ENCODE measurements at regions not wholly inside any gene's neighbourhood (a gene's known extent, or its start where the extent isn't known, plus 50 kb on each side); places are given as distances from the start of the nearest gene placed in this dataset.

DNA sequence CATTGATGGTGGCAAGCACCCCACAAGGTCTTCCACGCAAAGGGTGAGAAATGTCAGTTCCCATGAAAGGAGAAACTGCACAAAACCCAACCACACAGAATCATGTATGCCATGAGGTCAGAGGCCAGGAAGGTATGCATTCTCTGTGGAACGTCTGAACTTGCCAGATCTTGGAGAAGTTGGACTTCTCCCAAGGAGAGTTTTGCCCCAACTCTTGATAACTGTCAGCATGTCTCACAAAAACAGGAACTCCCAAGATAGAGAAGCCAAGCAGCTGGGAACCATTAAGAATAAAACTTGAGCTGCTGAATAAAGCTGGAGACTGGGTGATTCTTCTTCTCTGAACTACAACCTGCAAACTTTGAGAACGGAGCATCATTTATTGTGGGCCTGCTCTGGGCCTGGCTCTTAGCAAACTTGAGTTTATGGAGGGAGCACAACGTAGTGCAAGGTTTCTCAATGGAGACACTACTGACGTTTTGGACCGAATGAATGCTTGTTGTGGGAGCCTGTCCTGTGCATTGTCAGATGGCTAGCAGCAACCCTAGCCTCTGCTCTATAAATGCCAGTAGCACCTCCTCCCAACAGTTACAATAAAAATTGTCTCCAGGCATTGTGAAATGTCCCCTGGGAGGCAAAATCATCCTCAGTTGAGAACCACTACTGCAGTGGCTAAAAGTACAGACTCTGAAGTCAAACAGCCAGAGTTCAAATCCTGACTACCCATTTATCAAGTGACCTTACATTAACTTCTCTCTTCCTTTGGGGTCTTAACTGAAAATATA lies 193.5 kb downstream of the ACTL7B start:
- no peak overlapping the region for H3K4me3 ChIP-seq (ENCODE audit: low read depth, low read length)
- no peaks in the 10 kb centered on the region for H3K27me3 ChIP-seq (ENCODE audit: control insufficient read depth, insufficient read depth, low read length)
- no peaks in the 10 kb centered on the region for H3K4me1 ChIP-seq (ENCODE audit: control insufficient read depth, insufficient read depth, low read length)
- H3K36me3 ChIP-seq (ENCODE audit: control insufficient read depth, insufficient read depth, low read length) = no peaks in the 10 kb centered on the region
- no peak overlapping the region for H3K9ac ChIP-seq (ENCODE audit: low read depth, low read length)
- peaks cover 9% of the 10 kb centered on the region for H3K9me3 ChIP-seq (ENCODE audit: control insufficient read depth, insufficient read depth, low read length)

DNA sequence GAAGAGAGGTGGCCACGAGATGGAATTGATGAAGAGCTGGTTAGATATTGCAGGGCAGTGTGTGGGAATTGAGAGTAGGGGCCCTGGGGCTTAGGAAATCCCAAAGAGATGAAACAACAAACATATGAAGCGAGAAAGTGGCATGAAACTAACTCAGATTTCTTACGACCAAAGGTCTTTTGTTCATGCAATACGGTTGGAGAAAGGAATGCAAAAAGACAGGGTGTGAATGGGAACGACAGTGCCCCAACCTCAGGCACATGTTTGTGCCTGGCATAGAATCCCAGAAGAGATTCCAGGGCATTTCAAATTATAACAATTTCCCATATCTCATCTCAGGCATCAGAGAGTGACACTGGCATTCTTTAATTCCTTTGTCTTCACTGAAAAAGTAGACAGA lies 199.2 kb downstream of the ACTL7B start:
- no peaks in the 10 kb centered on the region for H3K27me3 ChIP-seq (ENCODE audit: control insufficient read depth, insufficient read depth, low read length)
- H3K9me3 ChIP-seq (ENCODE audit: control insufficient read depth, insufficient read depth, low read length) = peaks cover 9% of the 10 kb centered on the region
- H3K4me1 ChIP-seq (ENCODE audit: control insufficient read depth, insufficient read depth, low read length) = no peaks in the 10 kb centered on the region
- no peaks in the 10 kb centered on the region for H3K36me3 ChIP-seq (ENCODE audit: control insufficient read depth, insufficient read depth, low read length)
- no peak overlapping the region for H3K9ac ChIP-seq (ENCODE audit: low read depth, low read length)
- H3K4me3 ChIP-seq (ENCODE audit: low read depth, low read length) = no peak overlapping the region

DNA sequence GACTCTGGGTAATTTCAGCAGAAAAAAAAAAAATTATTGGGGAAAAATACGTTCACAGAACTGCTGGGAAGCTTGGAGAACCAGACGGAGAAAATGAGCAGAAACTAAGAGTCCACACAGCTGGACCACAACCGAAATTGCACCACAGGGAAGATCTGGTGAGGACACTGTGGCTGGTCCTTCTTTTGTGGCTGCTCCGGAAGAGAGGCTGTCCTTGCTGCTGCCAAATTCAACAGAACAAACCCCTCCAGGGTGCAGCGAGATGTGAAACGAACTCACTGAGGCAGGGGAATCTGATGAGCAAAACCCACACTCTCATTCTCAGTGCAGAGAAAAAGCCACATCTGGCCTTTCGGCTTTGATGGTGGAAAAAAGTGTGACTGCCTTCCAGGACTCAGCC lies 200.0 kb downstream of the ACTL7B start:
- no peaks in the 10 kb centered on the region for H3K27me3 ChIP-seq (ENCODE audit: control insufficient read depth, insufficient read depth, low read length)
- no peak overlapping the region for H3K4me3 ChIP-seq (ENCODE audit: low read depth, low read length)
- no peak overlapping the region for H3K9ac ChIP-seq (ENCODE audit: low read depth, low read length)
- no peaks in the 10 kb centered on the region for H3K36me3 ChIP-seq (ENCODE audit: control insufficient read depth, insufficient read depth, low read length)
- H3K9me3 ChIP-seq (ENCODE audit: control insufficient read depth, insufficient read depth, low read length) = peaks cover 9% of the 10 kb centered on the region
- no peaks in the 10 kb centered on the region for H3K4me1 ChIP-seq (ENCODE audit: control insufficient read depth, insufficient read depth, low read length)

DNA sequence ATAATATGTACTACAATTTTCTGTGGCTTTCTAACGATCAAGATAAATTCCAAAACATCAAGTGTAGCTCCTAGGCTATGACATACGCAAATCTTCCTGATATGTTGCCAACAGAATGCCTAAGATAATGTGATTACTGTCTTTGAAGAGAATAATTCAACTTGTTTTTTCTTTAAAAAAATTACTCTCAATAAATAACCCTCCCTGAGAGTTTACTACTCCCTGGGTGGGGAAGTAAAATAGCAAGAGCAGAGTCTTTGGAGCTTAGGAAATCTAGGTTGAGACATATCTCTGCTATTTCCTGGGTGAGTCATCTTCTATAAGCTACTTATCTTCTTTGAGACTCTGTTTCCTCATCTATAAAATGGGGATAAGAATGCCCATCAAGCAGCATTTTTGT lies 201.2 kb downstream of the ACTL7B start:
- no peaks in the 10 kb centered on the region for H3K27me3 ChIP-seq (ENCODE audit: control insufficient read depth, insufficient read depth, low read length)
- H3K9me3 ChIP-seq (ENCODE audit: control insufficient read depth, insufficient read depth, low read length) = peaks cover 8% of the 10 kb centered on the region
- no peak overlapping the region for H3K4me3 ChIP-seq (ENCODE audit: low read depth, low read length)
- no peaks in the 10 kb centered on the region for H3K4me1 ChIP-seq (ENCODE audit: control insufficient read depth, insufficient read depth, low read length)
- H3K36me3 ChIP-seq (ENCODE audit: control insufficient read depth, insufficient read depth, low read length) = no peaks in the 10 kb centered on the region
- no peak overlapping the region for H3K9ac ChIP-seq (ENCODE audit: low read depth, low read length)

DNA sequence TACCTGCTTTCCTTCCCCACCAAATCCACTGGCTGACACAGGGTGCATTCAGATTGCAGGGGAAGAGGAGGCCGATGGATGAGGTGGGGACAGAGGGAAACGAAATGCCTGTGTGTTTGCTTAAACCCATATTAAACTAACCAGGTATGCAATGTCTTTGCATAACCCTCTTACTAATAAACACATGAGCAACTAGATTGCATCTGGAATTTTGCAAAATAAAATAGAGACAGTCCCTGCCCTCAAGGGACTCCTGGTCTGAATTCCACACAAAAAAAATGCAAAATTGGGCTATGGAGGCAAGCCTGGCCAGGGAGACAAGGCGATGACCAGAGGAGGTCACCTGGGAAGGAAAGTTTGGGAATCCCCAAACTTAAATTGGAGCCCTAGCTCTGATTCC lies 202.9 kb downstream of the ACTL7B start:
- H3K4me1 ChIP-seq (ENCODE audit: control insufficient read depth, insufficient read depth, low read length) = no peaks in the 10 kb centered on the region
- H3K9ac ChIP-seq (ENCODE audit: low read depth, low read length) = no peak overlapping the region

DNA sequence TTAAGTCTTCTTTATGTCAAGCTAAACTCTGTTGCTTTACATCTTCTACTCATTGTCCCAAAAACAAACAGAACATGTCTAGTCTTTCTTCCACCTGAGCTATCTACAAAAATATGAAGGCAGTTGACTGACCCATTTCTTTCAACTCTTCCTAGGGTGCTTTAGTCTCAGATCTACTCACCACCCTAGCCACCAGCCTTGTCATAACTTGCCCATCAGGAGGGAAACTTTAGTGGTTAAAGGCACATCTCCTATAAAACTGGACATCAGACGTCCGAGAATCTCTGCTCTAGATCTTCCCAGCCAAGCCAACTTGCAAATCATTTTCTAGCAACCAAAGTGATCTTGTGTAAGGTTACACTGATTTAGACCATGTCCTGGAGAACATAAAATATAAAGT lies 205.0 kb downstream of the ACTL7B start:
- H3K4me3 ChIP-seq (ENCODE audit: low read depth, low read length) = no peak overlapping the region
- no peak overlapping the region for H3K9ac ChIP-seq (ENCODE audit: low read depth, low read length)
- no peaks in the 10 kb centered on the region for H3K36me3 ChIP-seq (ENCODE audit: control insufficient read depth, insufficient read depth, low read length)
- H3K4me1 ChIP-seq (ENCODE audit: control insufficient read depth, insufficient read depth, low read length) = no peaks in the 10 kb centered on the region
- H3K9me3 ChIP-seq (ENCODE audit: control insufficient read depth, insufficient read depth, low read length) = no peaks in the 10 kb centered on the region
- no peaks in the 10 kb centered on the region for H3K27me3 ChIP-seq (ENCODE audit: control insufficient read depth, insufficient read depth, low read length)

More for the DNA sequence above, 202.9 kb downstream of the ACTL7B start:
- H3K27me3 ChIP-seq (ENCODE audit: control insufficient read depth, insufficient read depth, low read length) = no peaks in the 10 kb centered on the region
- H3K36me3 ChIP-seq (ENCODE audit: control insufficient read depth, insufficient read depth, low read length) = no peaks in the 10 kb centered on the region
- no peaks in the 10 kb centered on the region for H3K9me3 ChIP-seq (ENCODE audit: control insufficient read depth, insufficient read depth, low read length)
- no peak overlapping the region for H3K4me3 ChIP-seq (ENCODE audit: low read depth, low read length)

DNA sequence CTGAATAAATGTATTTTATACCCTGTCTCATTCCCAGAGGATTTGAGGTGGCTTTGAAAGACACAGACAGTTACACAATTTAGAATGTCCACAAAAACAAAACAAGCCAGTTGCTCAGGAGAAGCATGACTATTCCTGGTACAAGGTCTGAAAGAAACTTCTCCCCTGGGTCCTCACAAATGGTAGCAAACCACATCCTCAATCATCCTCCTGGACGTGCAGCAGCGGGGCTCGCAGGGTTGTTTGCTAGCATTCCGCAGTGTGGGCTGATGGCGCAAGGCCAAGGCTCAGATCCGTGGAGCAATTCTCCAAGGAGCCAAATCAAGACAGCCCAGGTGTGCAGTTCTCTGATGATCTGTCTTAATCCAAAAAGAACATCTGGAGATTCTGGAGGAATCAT lies 210.3 kb downstream of the ACTL7B start:
- Histone ChIP-seq H3K4me3 (ENCODE audit: low read depth, low read length) (no peak overlapping the region), H3K9ac (ENCODE audit: low read depth, low read length) (no peak overlapping the region), H3K9me3 (ENCODE audit: control insufficient read depth, insufficient read depth, low read length) (no peaks in the 10 kb centered on the region), H3K4me1 (ENCODE audit: control insufficient read depth, insufficient read depth, low read length) (no peaks in the 10 kb centered on the region), H3K36me3 (ENCODE audit: control insufficient read depth, insufficient read depth, low read length) (no peaks in the 10 kb centered on the region), H3K27me3 (ENCODE audit: control insufficient read depth, insufficient read depth, low read length) (no peaks in the 10 kb centered on the region)

DNA sequence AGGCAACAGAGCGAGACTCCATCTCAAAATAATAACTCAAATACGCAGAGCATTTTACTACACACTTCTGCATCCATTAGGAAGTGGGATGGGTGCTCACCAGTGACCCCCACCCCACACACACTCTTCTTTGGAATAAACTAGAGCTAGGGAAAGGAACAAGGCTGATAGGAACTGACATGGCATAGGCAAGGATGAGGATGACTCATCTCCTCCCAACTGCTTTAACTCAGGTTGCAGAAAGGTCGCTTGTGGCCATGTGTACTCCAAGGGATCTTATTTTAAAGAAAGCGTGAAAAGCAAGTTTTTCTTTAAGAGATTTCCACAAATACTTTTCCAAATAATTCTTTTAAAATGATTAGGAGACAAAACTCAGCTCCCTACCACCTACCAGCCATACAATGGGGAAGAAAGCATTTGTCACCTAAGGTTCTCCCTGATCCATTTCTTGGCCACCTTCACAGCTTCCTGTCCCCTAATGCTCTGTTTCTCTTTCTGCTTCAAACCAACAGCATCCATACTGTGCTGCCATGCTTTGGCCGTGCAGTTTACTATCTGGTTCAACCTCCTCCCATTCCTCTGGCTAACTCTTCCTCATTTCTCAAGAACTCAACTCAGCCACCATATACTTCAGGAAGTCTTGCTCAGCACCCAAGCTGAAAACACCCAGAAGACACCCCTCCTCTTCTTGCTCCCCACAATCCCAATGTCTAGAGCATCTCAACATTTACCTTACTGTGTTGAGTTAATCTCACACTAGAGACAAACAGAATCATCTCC lies 211.9 kb downstream of the ACTL7B start:
- no peak overlapping the region for H3K9ac ChIP-seq (ENCODE audit: low read depth, low read length)
- no peaks in the 10 kb centered on the region for H3K36me3 ChIP-seq (ENCODE audit: control insufficient read depth, insufficient read depth, low read length)

DNA sequence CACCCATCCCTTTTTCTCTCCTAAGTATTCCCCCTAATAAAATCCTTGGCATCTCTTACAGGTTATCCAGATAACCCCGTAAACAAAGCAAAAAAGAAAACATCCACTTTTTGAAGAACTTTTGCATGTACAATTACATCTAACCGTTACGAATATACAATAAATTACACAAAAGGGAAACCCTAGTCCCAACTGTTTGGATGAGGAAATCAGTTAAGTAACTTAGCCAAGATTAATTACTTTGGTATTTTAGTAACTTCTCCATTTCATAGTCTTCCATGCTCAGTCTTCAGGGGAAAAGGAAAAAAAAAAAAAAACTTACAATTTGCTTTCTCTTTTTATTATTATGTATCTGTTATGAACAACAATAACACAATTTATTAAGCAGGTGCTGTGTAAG lies 212.9 kb downstream of the ACTL7B start:
- H3K4me1 ChIP-seq (ENCODE audit: control insufficient read depth, insufficient read depth, low read length) = no peaks in the 10 kb centered on the region
- H3K27me3 ChIP-seq (ENCODE audit: control insufficient read depth, insufficient read depth, low read length) = no peaks in the 10 kb centered on the region
- no peaks in the 10 kb centered on the region for H3K9me3 ChIP-seq (ENCODE audit: control insufficient read depth, insufficient read depth, low read length)
- H3K36me3 ChIP-seq (ENCODE audit: control insufficient read depth, insufficient read depth, low read length) = no peaks in the 10 kb centered on the region
- H3K9ac ChIP-seq (ENCODE audit: low read depth, low read length) = no peak overlapping the region
- H3K4me3 ChIP-seq (ENCODE audit: low read depth, low read length) = no peak overlapping the region

More for the DNA sequence above, 211.9 kb downstream of the ACTL7B start:
- no peaks in the 10 kb centered on the region for H3K9me3 ChIP-seq (ENCODE audit: control insufficient read depth, insufficient read depth, low read length)
- H3K4me1 ChIP-seq (ENCODE audit: control insufficient read depth, insufficient read depth, low read length) = no peaks in the 10 kb centered on the region
- H3K27me3 ChIP-seq (ENCODE audit: control insufficient read depth, insufficient read depth, low read length) = no peaks in the 10 kb centered on the region
- H3K4me3 ChIP-seq (ENCODE audit: low read depth, low read length) = no peak overlapping the region

DNA sequence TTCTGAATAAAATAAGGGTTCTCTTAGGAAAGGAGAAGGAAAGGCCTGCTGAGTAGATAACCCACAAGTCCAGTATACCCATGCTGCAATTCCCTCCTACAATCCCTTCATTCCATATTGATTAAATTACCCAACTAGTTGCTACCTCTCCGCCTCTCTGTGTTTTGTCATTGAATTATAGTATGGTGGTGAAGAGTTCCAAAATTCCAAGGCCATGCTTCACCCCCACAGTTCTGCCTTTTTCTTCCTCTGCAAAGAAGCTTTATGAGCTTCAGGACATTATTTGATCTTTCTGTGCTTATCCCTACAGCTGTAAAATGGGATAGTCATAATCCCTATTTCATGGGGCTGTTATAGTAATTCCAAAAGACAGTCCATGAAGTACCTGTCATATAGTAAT lies 215.6 kb downstream of the ACTL7B start:
- Histone ChIP-seq H3K27me3 (ENCODE audit: control insufficient read depth, insufficient read depth, low read length) (no peaks in the 10 kb centered on the region), H3K4me1 (ENCODE audit: control insufficient read depth, insufficient read depth, low read length) (peaks cover 5% of the 10 kb centered on the region), H3K9me3 (ENCODE audit: control insufficient read depth, insufficient read depth, low read length) (no peaks in the 10 kb centered on the region), H3K36me3 (ENCODE audit: control insufficient read depth, insufficient read depth, low read length) (no peaks in the 10 kb centered on the region), H3K9ac (ENCODE audit: low read depth, low read length) (no peak overlapping the region), H3K4me3 (ENCODE audit: low read depth, low read length) (no peak overlapping the region)

DNA sequence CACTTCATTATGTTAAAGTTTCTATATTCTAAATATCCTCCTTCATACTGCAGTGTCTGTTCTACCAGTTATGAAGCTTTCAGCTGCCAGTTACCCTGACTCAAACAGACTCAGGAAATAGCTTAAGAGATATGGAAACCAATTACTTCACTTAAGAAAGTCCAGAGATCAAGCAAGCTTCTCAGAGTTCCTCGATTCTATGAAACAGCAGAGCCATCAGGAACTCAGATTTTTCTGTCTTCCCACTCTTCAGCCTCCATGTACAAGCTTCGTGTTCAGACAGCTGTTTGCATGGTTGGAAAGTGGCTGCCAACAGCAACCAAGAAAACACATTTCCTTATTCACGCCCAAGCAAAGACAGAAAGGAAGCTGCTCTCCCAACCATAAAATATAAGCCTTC lies 216.1 kb downstream of the ACTL7B start:
- Histone ChIP-seq H3K36me3 (ENCODE audit: control insufficient read depth, insufficient read depth, low read length) (no peaks in the 10 kb centered on the region), H3K27me3 (ENCODE audit: control insufficient read depth, insufficient read depth, low read length) (no peaks in the 10 kb centered on the region), H3K9ac (ENCODE audit: low read depth, low read length) (no peak overlapping the region), H3K4me1 (ENCODE audit: control insufficient read depth, insufficient read depth, low read length) (peaks cover 5% of the 10 kb centered on the region), H3K9me3 (ENCODE audit: control insufficient read depth, insufficient read depth, low read length) (no peaks in the 10 kb centered on the region), H3K4me3 (ENCODE audit: low read depth, low read length) (no peak overlapping the region)

DNA sequence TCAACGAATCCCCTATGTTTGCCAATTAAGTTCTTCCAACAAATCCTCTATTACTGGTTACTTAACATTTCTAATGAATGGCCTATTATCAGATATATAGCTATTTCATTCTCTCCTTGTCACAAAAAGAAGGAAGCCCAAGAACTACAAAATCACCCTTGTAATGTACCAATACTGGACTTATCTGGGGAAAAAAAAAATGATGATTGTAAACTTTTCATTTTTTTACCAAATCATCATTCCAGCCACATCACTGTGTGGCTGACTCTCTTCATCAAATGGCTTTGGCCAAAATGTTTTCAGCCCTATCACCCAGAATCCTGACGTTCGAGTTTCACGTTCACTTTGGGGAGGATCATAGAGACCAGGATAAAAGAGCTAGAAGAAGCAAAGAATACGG lies 216.7 kb downstream of the ACTL7B start:
- Histone ChIP-seq H3K36me3 (ENCODE audit: control insufficient read depth, insufficient read depth, low read length) (no peaks in the 10 kb centered on the region), H3K9me3 (ENCODE audit: control insufficient read depth, insufficient read depth, low read length) (no peaks in the 10 kb centered on the region), H3K9ac (ENCODE audit: low read depth, low read length) (no peak overlapping the region), H3K4me3 (ENCODE audit: low read depth, low read length) (no peak overlapping the region), H3K27me3 (ENCODE audit: control insufficient read depth, insufficient read depth, low read length) (no peaks in the 10 kb centered on the region), H3K4me1 (ENCODE audit: control insufficient read depth, insufficient read depth, low read length) (peaks cover 5% of the 10 kb centered on the region)

Data from iPS-15b (cell line).